PC-9 (cell line): ENCODE measurements at regions not wholly inside any gene's neighbourhood (a gene's known extent, or its start where the extent isn't known, plus 50 kb on each side); places are given as distances from the start of the nearest gene placed in this dataset.

Source experiments
- BruUV-seq: library from RNA; stranded (reverse); fragments of 400-500 nt; replicated peaks from 2 replicates; lab custom pipeline; 2021; lab: Mats Ljungman, UMichigan
- CTCF ChIA-PET: fragments of 300-600 bp; sonication (Branson Sonifier 250); formaldehyde crosslinking; loops from one replicate; lab custom pipeline; 2022; ENCODE audit warnings: antibody characterized with exemption; lab: Charles Lee
- POLR2A ChIA-PET: fragments of 300-600 bp; sonication (Branson Sonifier 250); formaldehyde crosslinking; loops from one replicate; lab custom pipeline; 2022; ENCODE audit warnings: antibody characterized with exemption; ENCODE audit not compliant: unreplicated experiment; lab: Charles Lee
- DNase-seq, 2 experiments: peaks; one replicate each; pipeline versions ENCODE4 v3.0.0 to v3.0.0-alpha.2; 2015 to 2022; ENCODE audit warnings: mixed read lengths in 1 of 2
- H2AFZ ChIP-seq: fragments of 200-600 bp; sonication (generic); 2 replicates; pipeline ENCODE4 v1.8.1; 2017; ENCODE audit warnings: antibody characterized with exemption
- H3F3A ChIP-seq: fragments of 200-600 bp; sonication (generic); 2 replicates; pipeline ENCODE4 v1.8.1; 2017; ENCODE audit warnings: antibody characterized with exemption, mild to moderate bottlenecking, low read depth; ENCODE audit not compliant: insufficient read depth
- H3K27ac ChIP-seq: fragments of 200-600 bp; sonication (generic); 2 replicates; pipeline ENCODE4 v1.6.1; 2016; ENCODE audit warnings: mixed run types
- H3K27me3 ChIP-seq: fragments of 200-600 bp; sonication (generic); 2 replicates; pipeline ENCODE4 v1.6.1; 2016; ENCODE audit warnings: low read depth, mixed run types; ENCODE audit not compliant: insufficient read depth
- H3K36me3 ChIP-seq: fragments of 200-600 bp; sonication (generic); 2 replicates; pipeline ENCODE4 v1.6.1; 2016; ENCODE audit warnings: low read depth, mixed run types
- H3K4me1 ChIP-seq: fragments of 200-600 bp; sonication (generic); replicated peaks from 2 replicates; pipeline ENCODE4 v1.6.1; 2016; ENCODE audit warnings: mixed run types; ENCODE audit not compliant: insufficient read depth
- H3K4me2 ChIP-seq: fragments of 200-600 bp; sonication (generic); 2 replicates; pipeline ENCODE4 v1.6.1; 2017; ENCODE audit warnings: mixed run types
- H3K4me3 ChIP-seq: fragments of 200-600 bp; sonication (generic); 2 replicates; pipeline ENCODE4 v1.6.1; 2016; ENCODE audit warnings: mixed run types
- H3K79me2 ChIP-seq: fragments of 200-600 bp; sonication (generic); 2 replicates; pipeline ENCODE4 v1.6.1; 2017; ENCODE audit warnings: low read depth, mixed run types
- H3K9me2 ChIP-seq: fragments of 200-600 bp; sonication (generic); 2 replicates; pipeline ENCODE4 v1.8.1; 2017; ENCODE audit warnings: mild to moderate bottlenecking; ENCODE audit not compliant: insufficient read depth
- H3K9me3 ChIP-seq: fragments of 200-600 bp; sonication (generic); 2 replicates; pipeline ENCODE4 v1.8.1; 2016; ENCODE audit warnings: low read depth; ENCODE audit not compliant: insufficient read depth
- H4K20me1 ChIP-seq: fragments of 200-600 bp; sonication (generic); 2 replicates; pipeline ENCODE4 v1.8.1; 2017; ENCODE audit not compliant: insufficient read depth
- EZH2 ChIP-seq: fragments of 200-600 bp; sonication (generic); IDR thresholded peaks from 2 replicates; pipeline ENCODE4 v1.8.0; 2017; ENCODE audit warnings: antibody characterized with exemption, low read depth
- intact Hi-C: fragments of 100-400 bp; cut with micrococcal nuclease; formaldehyde crosslinking; loops from one replicate; pipeline ENCODE4 v1.10.0; 2022; ENCODE audit not compliant: unreplicated experiment
- TF ChIP-seq, protein P1 (sequence below): fragments of 200-600 bp; sonication (generic); conservative IDR thresholded peaks from 2 replicates; pipeline ENCODE4 v1.6.1; 2017; ENCODE audit warnings: mixed run types, antibody characterized with exemption, mild to moderate bottlenecking, moderate library complexity

DNA sequence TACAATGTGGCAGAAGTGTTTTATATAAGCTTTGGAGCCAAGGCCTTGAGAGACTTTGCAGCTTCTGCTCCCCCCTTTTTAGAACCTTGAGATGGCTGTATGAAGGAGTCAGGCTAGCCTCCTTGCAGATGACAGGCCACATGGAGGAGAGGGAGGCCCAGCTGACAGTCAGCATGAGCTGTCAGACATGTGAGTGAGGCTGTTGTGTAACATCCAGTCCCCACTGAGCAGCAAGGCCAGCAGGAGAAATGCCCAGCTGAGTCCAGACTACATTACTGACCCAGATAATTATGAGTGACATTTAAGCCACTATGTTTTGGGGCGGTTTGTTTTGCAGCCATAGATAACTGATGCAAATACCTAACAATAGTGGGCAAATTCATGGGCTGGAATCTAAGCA, 515.3 kb upstream of the ARX start:
- no peaks in the 10 kb centered on the region for H3K27me3 ChIP-seq
- no peaks in the 10 kb centered on the region for H3K36me3 ChIP-seq
- intact Hi-C loops: no loop called here
- no peaks in the 10 kb centered on the region for H3K4me1 ChIP-seq
- POLR2A ChIA-PET: no interaction called here
- H3K9me2 ChIP-seq: no peaks in the 10 kb centered on the region
- CTCF ChIA-PET: no interaction called here
- H3F3A ChIP-seq: no peaks in the 10 kb centered on the region
- no peak for TF ChIP-seq EZH2
- TF ChIP-seq, protein P1, sequence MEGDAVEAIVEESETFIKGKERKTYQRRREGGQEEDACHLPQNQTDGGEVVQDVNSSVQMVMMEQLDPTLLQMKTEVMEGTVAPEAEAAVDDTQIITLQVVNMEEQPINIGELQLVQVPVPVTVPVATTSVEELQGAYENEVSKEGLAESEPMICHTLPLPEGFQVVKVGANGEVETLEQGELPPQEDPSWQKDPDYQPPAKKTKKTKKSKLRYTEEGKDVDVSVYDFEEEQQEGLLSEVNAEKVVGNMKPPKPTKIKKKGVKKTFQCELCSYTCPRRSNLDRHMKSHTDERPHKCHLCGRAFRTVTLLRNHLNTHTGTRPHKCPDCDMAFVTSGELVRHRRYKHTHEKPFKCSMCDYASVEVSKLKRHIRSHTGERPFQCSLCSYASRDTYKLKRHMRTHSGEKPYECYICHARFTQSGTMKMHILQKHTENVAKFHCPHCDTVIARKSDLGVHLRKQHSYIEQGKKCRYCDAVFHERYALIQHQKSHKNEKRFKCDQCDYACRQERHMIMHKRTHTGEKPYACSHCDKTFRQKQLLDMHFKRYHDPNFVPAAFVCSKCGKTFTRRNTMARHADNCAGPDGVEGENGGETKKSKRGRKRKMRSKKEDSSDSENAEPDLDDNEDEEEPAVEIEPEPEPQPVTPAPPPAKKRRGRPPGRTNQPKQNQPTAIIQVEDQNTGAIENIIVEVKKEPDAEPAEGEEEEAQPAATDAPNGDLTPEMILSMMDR: no peak
- H3K27ac ChIP-seq: no peak overlapping the region
- no TSS peak for BruUV-seq
- no peak for DNase-seq
- H2AFZ ChIP-seq: no peak overlapping the region
- H3K79me2 ChIP-seq: no peaks in the 10 kb centered on the region
- H4K20me1 ChIP-seq: no peaks in the 10 kb centered on the region
- no peak overlapping the region for H3K4me2 ChIP-seq
- no peaks in the 10 kb centered on the region for H3K9me3 ChIP-seq
- H3K4me3 ChIP-seq: no peak overlapping the region

DNA sequence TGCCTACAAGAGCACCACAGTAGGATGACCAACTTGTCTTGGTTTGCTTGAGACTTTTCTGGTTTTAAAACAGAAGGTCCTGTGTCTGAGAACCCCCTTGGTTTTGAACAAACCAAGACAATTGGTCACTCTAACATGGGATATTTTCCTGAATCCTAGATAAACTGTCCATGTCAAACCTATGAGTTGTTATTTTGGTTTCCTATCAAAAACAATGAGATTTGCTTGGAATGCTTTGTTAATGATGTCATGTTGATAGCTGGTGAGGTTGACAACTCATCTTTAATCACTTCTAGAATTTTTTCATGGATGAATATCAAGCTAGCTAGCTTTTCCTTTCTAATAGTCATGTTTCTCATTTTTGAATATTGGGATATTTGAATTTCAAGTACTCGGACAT, 518.3 kb upstream of the ARX start:
- CTCF ChIA-PET: no interaction called here
- no peak overlapping the region for H3K27ac ChIP-seq
- no peak for TF ChIP-seq EZH2
- TF ChIP-seq, protein P1: no peak
- no peaks in the 10 kb centered on the region for H3K36me3 ChIP-seq
- no peak overlapping the region for H3K4me2 ChIP-seq
- H3K4me1 ChIP-seq: no peaks in the 10 kb centered on the region
- H3K9me3 ChIP-seq: no peaks in the 10 kb centered on the region
- DNase-seq: no peak
- H2AFZ ChIP-seq: no peak overlapping the region
- H4K20me1 ChIP-seq: no peaks in the 10 kb centered on the region
- H3K79me2 ChIP-seq: no peaks in the 10 kb centered on the region
- no peaks in the 10 kb centered on the region for H3K9me2 ChIP-seq
- H3K27me3 ChIP-seq: no peaks in the 10 kb centered on the region
- H3F3A ChIP-seq: no peaks in the 10 kb centered on the region
- no peak overlapping the region for H3K4me3 ChIP-seq
- no TSS peak for BruUV-seq
- intact Hi-C loops: no loop called here
- POLR2A ChIA-PET: no interaction called here

DNA sequence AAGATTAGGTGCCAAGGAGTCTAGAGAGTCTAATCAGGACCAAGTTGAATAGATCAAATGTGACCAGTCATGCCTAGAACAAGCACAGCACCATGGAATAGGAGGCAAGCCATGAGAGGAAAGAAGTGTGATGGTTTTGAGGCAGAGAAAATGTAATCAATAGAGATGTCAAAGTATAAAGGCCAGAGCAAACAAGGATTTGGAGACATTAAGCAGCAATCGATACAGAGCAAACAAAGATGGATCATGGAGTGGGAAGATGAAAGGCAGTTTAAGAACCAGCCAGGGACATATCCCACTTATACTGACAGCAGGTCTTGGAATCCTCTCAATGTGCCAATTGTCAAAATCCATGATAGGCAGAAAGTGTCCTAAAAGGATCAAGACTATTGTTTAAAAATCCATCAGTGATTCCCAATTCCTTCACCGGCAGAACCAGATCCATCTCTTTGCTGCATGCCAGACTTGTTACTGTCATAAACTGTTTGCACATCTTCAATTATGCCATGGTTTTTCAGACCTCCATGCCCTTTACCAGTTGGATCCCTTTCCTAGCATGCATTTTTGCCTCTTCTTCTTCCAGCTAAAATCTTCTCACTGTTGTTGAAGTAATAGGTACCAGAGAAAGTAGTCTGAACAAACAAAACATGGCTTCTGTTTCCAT, 520.7 kb upstream of the ARX start:
- ChIA-PET POLR2A (no interaction called here), CTCF (no interaction called here)
- H3K9me3 ChIP-seq: no peaks in the 10 kb centered on the region
- intact Hi-C loops: no loop called here
- no peaks in the 10 kb centered on the region for H3K27me3 ChIP-seq
- no peaks in the 10 kb centered on the region for H3K79me2 ChIP-seq
- no peak for TF ChIP-seq EZH2
- TF ChIP-seq, protein P1: no peak
- no peak for DNase-seq
- no peaks in the 10 kb centered on the region for H3K4me1 ChIP-seq
- H4K20me1 ChIP-seq: no peaks in the 10 kb centered on the region
- H3K9me2 ChIP-seq: no peaks in the 10 kb centered on the region
- no peak overlapping the region for H3K4me3 ChIP-seq
- BruUV-seq: no TSS peak
- H3K36me3 ChIP-seq: no peaks in the 10 kb centered on the region
- H3K27ac ChIP-seq: no peak overlapping the region
- H3F3A ChIP-seq: no peaks in the 10 kb centered on the region
- H2AFZ ChIP-seq: no peak overlapping the region
- H3K4me2 ChIP-seq: no peak overlapping the region
